22Rv1 (cell line): ENCODE measurements at regions not wholly inside any gene's neighbourhood (a gene's known extent, or its start where the extent isn't known, plus 50 kb on each side); places are given as distances from the start of the nearest gene placed in this dataset.

ENCODE experiments used
- H3K27ac ChIP-seq: fragments of 450-650 bp; 2 replicates; pipeline ENCODE4 v1.5.1; 2017
- CTCF ChIP-seq: fragments of 450-650 bp; IDR thresholded peaks from 2 replicates; pipeline ENCODE4 v1.5.1; 2017; ENCODE audit warnings: mild to moderate bottlenecking
- ZFX ChIP-seq: fragments of 450-650 bp; IDR thresholded peaks from 2 replicates; pipeline ENCODE4 v1.6.1; 2017; ENCODE audit warnings: antibody characterized with exemption, borderline replicate concordance

- TF ChIP-seq ZFX (no peak), CTCF (no peak)
- H3K27ac ChIP-seq: no peak overlapping the region
Measured at GRCh38 chr1:30035522-30036228, 687.7 kb downstream of the MATN1 start.

DNA sequence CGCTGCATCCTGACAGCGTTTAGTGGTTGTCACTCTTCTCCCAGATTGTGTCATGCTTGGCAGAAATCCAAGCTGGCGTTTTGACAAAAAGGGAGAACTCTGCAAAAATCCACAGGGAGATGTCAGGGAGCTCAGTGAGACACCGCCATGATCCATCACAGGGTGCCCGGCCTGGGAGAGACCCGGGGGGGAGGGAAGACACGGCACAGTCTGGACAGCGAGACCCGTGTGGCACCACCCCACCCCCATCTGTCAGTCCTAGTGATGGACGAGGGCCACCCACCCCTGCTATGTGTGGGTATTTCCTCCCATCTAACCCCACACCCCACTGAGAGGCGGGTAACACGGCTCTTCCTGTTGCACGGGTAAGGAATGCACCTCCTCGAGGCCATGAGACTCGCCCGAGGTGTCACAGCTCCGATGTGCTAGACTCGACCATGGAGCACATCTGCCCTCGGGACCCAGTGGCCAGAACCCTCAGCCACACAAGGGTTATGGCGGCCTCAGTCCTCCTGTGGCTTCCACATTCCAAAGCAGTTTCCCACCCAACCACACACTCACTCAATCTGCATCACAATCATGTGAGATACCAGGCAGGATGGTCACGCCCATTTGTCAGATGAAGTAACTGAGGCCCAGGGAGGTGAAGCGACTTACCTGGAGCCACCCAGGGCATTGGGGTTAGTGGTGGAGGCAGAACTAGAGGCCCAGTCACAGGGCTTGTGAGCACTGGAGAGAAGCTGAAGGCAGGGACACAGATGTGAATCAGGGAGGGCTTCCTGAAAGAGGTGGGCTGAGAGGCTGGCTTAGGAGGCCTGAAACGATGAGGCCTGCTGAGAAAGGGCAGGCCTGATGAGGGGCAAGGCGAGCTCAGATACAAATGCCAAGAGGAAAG lies 688.5 kb downstream of the MATN1 start:
- TF ChIP-seq CTCF (no peak), ZFX (no peak)

GRCh38 chr1:30034105-30034626 lies 689.2 kb downstream of the MATN1 start:
- TF ChIP-seq ZFX (no peak), CTCF (no peak)
- no peak overlapping the region for H3K27ac ChIP-seq

More for the DNA sequence above, 688.5 kb downstream of the MATN1 start:
- no peak overlapping the region for H3K27ac ChIP-seq

DNA sequence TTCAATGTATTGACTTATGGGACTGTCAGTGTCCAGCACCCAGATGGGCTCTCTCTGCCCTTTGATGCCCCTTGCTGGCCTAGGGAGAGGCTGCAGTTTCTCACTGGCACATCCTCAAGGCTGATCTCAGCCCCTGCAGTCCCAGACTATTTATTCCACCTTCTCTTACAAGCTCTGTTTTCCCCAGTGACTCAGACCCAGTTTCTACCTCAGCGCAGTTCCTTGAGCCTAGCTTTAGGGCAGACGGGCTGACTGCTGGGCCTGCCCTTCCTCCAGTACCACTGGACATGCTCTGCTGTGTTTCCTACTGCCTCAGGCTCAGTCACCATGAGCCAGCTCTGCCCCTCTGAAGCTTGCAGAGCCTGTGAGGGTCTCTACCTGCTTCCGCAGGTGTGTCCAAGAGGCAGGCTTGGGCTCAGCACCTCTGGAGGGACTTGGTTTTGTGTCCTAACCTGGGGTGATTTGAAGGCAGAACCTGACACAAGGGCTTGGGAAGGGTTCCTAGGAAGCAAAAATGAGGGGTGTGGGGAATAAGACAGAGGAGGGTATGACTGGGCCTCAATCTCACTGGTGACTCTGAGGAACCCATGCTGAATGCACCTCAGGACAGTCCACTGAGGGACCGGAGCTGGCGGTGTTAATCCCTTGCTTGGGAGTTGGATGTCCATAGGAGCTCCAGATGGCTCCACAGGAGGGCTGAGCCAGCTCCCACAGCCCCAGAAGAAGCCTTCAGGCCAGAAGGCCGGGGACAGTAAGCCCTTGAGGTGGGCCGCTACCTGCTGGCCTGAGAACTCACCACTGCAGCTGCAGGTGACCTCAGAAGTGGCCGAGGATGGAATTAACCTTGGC lies 689.9 kb downstream of the MATN1 start:
- no peak overlapping the region for H3K27ac ChIP-seq
- TF ChIP-seq ZFX (no peak), CTCF (no peak)

GRCh38 chr1:30032302-30032701 lies 691.1 kb downstream of the MATN1 start:
- H3K27ac ChIP-seq: no peak overlapping the region
- TF ChIP-seq CTCF (no peak), ZFX (no peak)

GRCh38 chr1:30029677-30030076 lies 693.7 kb downstream of the MATN1 start:
- no peak for TF ChIP-seq ZFX
- no peak overlapping the region for H3K27ac ChIP-seq

DNA sequence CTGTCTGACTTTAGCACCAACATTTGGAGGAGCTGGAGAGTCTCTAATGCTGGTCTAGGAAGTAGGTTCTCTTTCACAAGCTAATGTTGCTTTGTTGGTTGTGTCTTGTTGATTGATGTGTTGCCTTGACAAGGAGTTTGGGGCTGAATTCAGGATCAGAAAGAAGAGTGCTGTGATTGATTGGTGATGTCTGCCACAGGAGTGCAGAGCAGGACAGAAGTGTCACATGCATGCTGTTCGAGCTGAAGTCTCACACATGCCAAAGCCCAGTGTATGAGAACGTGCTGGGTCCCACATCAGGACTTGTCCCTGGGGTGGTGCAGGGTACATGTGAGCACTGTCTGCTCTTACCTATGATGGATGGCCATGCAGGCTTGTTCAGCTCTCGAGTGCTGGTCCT lies 694.4 kb downstream of the MATN1 start:
- H3K27ac ChIP-seq: no peak overlapping the region
- TF ChIP-seq ZFX (no peak), CTCF (no peak)
